ENCODE measurements at regions not wholly inside any gene's neighbourhood (a gene's known extent, or its start where the extent isn't known, plus 50 kb on each side); places are given as distances from the start of the nearest gene placed in this dataset.
A peak's percentile ranks its signal among the peaks of the same experiment; 100 is the strongest.

- Histone ChIP-seq H3K27me3 (replicated peaks; ENCODE audit: insufficient read depth, low read length) (no peaks in the 10 kb centered on the region), H3K36me3 (replicated peaks; ENCODE audit: insufficient read depth, low read length) (no peaks in the 10 kb centered on the region), H4K20me1 (ENCODE audit: insufficient read depth, low read length) (no peaks in the 10 kb centered on the region), H3K9me2 (replicated peaks; ENCODE audit: insufficient read depth, low read length) (no peaks in the 10 kb centered on the region), H3K4me3 (ENCODE audit: low read length) (no peak overlapping the region), H3K4me1 (ENCODE audit: low read length) (no peaks in the 10 kb centered on the region), H3K27ac (ENCODE audit: low read length) (no peak overlapping the region), H3K4me2 (ENCODE audit: low read depth, low read length) (no peak overlapping the region), H3K9ac (ENCODE audit: low read length) (no peak overlapping the region), H3K9me3 (replicated peaks; ENCODE audit: insufficient read depth, low read length) (no peaks in the 10 kb centered on the region), H3F3A (ENCODE audit: insufficient read depth, low read length) (no peaks in the 10 kb centered on the region), H2AFZ (ENCODE audit: low read length) (no peak overlapping the region), H3K79me2 (ENCODE audit: low read length) (no peaks in the 10 kb centered on the region)
- no peak for DNase-seq
- TF ChIP-seq, protein P1, sequence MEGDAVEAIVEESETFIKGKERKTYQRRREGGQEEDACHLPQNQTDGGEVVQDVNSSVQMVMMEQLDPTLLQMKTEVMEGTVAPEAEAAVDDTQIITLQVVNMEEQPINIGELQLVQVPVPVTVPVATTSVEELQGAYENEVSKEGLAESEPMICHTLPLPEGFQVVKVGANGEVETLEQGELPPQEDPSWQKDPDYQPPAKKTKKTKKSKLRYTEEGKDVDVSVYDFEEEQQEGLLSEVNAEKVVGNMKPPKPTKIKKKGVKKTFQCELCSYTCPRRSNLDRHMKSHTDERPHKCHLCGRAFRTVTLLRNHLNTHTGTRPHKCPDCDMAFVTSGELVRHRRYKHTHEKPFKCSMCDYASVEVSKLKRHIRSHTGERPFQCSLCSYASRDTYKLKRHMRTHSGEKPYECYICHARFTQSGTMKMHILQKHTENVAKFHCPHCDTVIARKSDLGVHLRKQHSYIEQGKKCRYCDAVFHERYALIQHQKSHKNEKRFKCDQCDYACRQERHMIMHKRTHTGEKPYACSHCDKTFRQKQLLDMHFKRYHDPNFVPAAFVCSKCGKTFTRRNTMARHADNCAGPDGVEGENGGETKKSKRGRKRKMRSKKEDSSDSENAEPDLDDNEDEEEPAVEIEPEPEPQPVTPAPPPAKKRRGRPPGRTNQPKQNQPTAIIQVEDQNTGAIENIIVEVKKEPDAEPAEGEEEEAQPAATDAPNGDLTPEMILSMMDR (IDR thresholded peaks at IDR 0.05; ENCODE audit: low read length): no peak
- TF ChIP-seq EZH2phosphoT487 (IDR thresholded peaks at IDR 0.05; ENCODE audit: low read length) (no peak), EZH2 (optimal IDR thresholded peaks at IDR 0.05; ENCODE audit: low read depth, low read length) (no peak)
Measured at GRCh38 chr4:178664621-178665020, 1222.4 kb upstream of the AGA start.

DNA sequence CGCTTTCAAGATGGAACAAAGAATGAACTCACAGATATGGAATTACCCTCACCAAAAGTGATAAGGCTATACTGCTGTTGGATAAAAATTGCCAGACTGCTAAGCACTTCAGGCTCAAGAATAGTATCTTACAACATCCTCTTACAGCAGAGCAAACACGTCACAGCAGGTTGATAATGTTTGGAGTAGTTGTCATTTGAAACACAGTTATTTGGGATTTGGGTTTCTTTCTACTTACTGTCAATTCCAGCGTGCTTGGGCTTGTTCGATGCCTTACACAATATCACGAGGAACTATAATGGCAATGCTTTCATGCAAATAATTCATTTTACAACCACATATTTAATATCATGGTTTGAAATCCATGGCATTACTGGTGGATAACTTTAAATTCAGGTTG, 1223.7 kb upstream of the AGA start:
- H3K4me3 ChIP-seq (ENCODE audit: low read length): no peak overlapping the region
- H4K20me1 ChIP-seq (ENCODE audit: insufficient read depth, low read length): no peaks in the 10 kb centered on the region
- no peaks in the 10 kb centered on the region for H3K9me3 ChIP-seq (replicated peaks; ENCODE audit: insufficient read depth, low read length)
- H3K79me2 ChIP-seq (ENCODE audit: low read length): no peaks in the 10 kb centered on the region
- no peaks in the 10 kb centered on the region for H3K36me3 ChIP-seq (replicated peaks; ENCODE audit: insufficient read depth, low read length)
- no peak overlapping the region for H3K4me2 ChIP-seq (ENCODE audit: low read depth, low read length)
- H2AFZ ChIP-seq (ENCODE audit: low read length): no peak overlapping the region
- H3K4me1 ChIP-seq (ENCODE audit: low read length): no peaks in the 10 kb centered on the region
- H3K9me2 ChIP-seq (replicated peaks; ENCODE audit: insufficient read depth, low read length): no peaks in the 10 kb centered on the region
- no peaks in the 10 kb centered on the region for H3K27me3 ChIP-seq (replicated peaks; ENCODE audit: insufficient read depth, low read length)
- DNase-seq: no peak
- H3K9ac ChIP-seq (ENCODE audit: low read length): no peak overlapping the region
- H3F3A ChIP-seq (ENCODE audit: insufficient read depth, low read length): no peaks in the 10 kb centered on the region
- TF ChIP-seq EZH2 (optimal IDR thresholded peaks at IDR 0.05; ENCODE audit: low read depth, low read length) (no peak), EZH2phosphoT487 (IDR thresholded peaks at IDR 0.05; ENCODE audit: low read length) (no peak)
- TF ChIP-seq, protein P1 (IDR thresholded peaks at IDR 0.05; ENCODE audit: low read length): no peak
- H3K27ac ChIP-seq (ENCODE audit: low read length): no peak overlapping the region

- Histone ChIP-seq H3K4me1 (ENCODE audit: low read length) (no peaks in the 10 kb centered on the region), H3K4me2 (ENCODE audit: low read depth, low read length) (peak overlapping the region; percentile 12; the same call in 1 of the 2 replicates), H3F3A (ENCODE audit: insufficient read depth, low read length) (no peaks in the 10 kb centered on the region), H3K27me3 (replicated peaks; ENCODE audit: insufficient read depth, low read length) (no peaks in the 10 kb centered on the region), H3K79me2 (ENCODE audit: low read length) (no peaks in the 10 kb centered on the region), H3K9me2 (replicated peaks; ENCODE audit: insufficient read depth, low read length) (no peaks in the 10 kb centered on the region), H3K4me3 (ENCODE audit: low read length) (peak overlapping the region; percentile 11; the same call in 1 of the 2 replicates), H3K36me3 (replicated peaks; ENCODE audit: insufficient read depth, low read length) (no peaks in the 10 kb centered on the region), H3K27ac (ENCODE audit: low read length) (no peak overlapping the region), H3K9ac (ENCODE audit: low read length) (no peak overlapping the region), H2AFZ (ENCODE audit: low read length) (no peak overlapping the region), H3K9me3 (replicated peaks; ENCODE audit: insufficient read depth, low read length) (no peaks in the 10 kb centered on the region), H4K20me1 (ENCODE audit: insufficient read depth, low read length) (no peaks in the 10 kb centered on the region)
- TF ChIP-seq EZH2 (optimal IDR thresholded peaks at IDR 0.05; ENCODE audit: low read depth, low read length): no peak
- TF ChIP-seq, protein P1 (IDR thresholded peaks at IDR 0.05; ENCODE audit: low read length): no peak
- no peak for TF ChIP-seq EZH2phosphoT487 (IDR thresholded peaks at IDR 0.05; ENCODE audit: low read length)
- DNase-seq: peak; percentile 22
Measured at GRCh38 chr4:178671766-178672165, 1229.5 kb upstream of the AGA start.

All from MM.1S (cell line).